ENCODE measurements at regions not wholly inside any gene's neighbourhood (a gene's known extent, or its start where the extent isn't known, plus 50 kb on each side); places are given as distances from the start of the nearest gene placed in this dataset.

GRCh38 chr5:167821151-167821550 is 470.3 kb upstream of the WWC1 start:
- intact Hi-C loops (cut with DNase I): no loop called here
- DNase-seq (ENCODE audit: low spot score): no peak

GRCh38 chr5:167821669-167822068 is 469.8 kb upstream of the WWC1 start:
- DNase-seq (ENCODE audit: low spot score): no peak
- intact Hi-C loops (cut with DNase I): no loop called here

- no peak for DNase-seq (ENCODE audit: low spot score)
- intact Hi-C loops (cut with DNase I): no loop called here
Measured at GRCh38 chr5:167822241-167822640, 469.2 kb upstream of the WWC1 start.

- no peak for DNase-seq (ENCODE audit: low spot score)
- intact Hi-C loops (cut with DNase I): no loop called here
Measured at GRCh38 chr5:167823405-167823804, 468.0 kb upstream of the WWC1 start.

- no peak for DNase-seq (ENCODE audit: low spot score)
- intact Hi-C loops (cut with DNase I): no loop called here
Measured at GRCh38 chr5:167827766-167828165, 463.7 kb upstream of the WWC1 start.

GRCh38 chr5:167831754-167832504 is 459.5 kb upstream of the WWC1 start:
- intact Hi-C loops (cut with DNase I): no loop called here
- no peak for DNase-seq (ENCODE audit: low spot score)

GRCh38 chr5:167832609-167833008 is 458.8 kb upstream of the WWC1 start:
- intact Hi-C loops (cut with DNase I): no loop called here
- DNase-seq (ENCODE audit: low spot score): no peak

GRCh38 chr5:167833456-167833855 is 458.0 kb upstream of the WWC1 start:
- DNase-seq (ENCODE audit: low spot score): no peak
- intact Hi-C loops (cut with DNase I): no loop called here

GRCh38 chr5:167835146-167835545 is 456.3 kb upstream of the WWC1 start:
- DNase-seq (ENCODE audit: low spot score): no peak
- intact Hi-C loops (cut with DNase I): no loop called here

GRCh38 chr5:167837127-167837526 is 454.3 kb upstream of the WWC1 start:
- no peak for DNase-seq (ENCODE audit: low spot score)
- intact Hi-C loops (cut with DNase I): no loop called here

GRCh38 chr5:167839065-167839464 is 452.4 kb upstream of the WWC1 start:
- intact Hi-C loops (cut with DNase I): no loop called here

GRCh38 chr5:167840527-167841130 is 450.8 kb upstream of the WWC1 start:
- intact Hi-C loops (cut with DNase I): no loop called here
- DNase-seq (ENCODE audit: low spot score): no peak

More at GRCh38 chr5:167839065-167839464, 452.4 kb upstream of the WWC1 start:
- DNase-seq (ENCODE audit: low spot score): no peak

GRCh38 chr5:167843881-167844572 is 447.4 kb upstream of the WWC1 start:
- intact Hi-C loops (cut with DNase I): no loop called here
- no peak for DNase-seq (ENCODE audit: low spot score)

GRCh38 chr5:167845952-167846351 is 445.5 kb upstream of the WWC1 start:
- intact Hi-C loops (cut with DNase I): no loop called here
- DNase-seq (ENCODE audit: low spot score): no peak

GRCh38 chr5:167849874-167850273 is 441.6 kb upstream of the WWC1 start:
- no peak for DNase-seq (ENCODE audit: low spot score)
- intact Hi-C loops (cut with DNase I): no loop called here

GRCh38 chr5:167850911-167851310 is 440.5 kb upstream of the WWC1 start:
- intact Hi-C loops (cut with DNase I): no loop called here
- DNase-seq (ENCODE audit: low spot score): no peak

- intact Hi-C loops (cut with DNase I): no loop called here
- no peak for DNase-seq (ENCODE audit: low spot score)
Measured at GRCh38 chr5:167851416-167851815, 440.0 kb upstream of the WWC1 start.

- no peak for DNase-seq (ENCODE audit: low spot score)
- intact Hi-C loops (cut with DNase I): no loop called here
Measured at GRCh38 chr5:167852515-167852914, 438.9 kb upstream of the WWC1 start.

GRCh38 chr5:167853421-167853820 is 438.0 kb upstream of the WWC1 start:
- no peak for DNase-seq (ENCODE audit: low spot score)
- intact Hi-C loops (cut with DNase I): no loop called here

- no peak for DNase-seq (ENCODE audit: low spot score)
- intact Hi-C loops (cut with DNase I): no loop called here
Measured at GRCh38 chr5:167855818-167856217, 435.6 kb upstream of the WWC1 start.

GRCh38 chr5:167857321-167857720 is 434.1 kb upstream of the WWC1 start:
- DNase-seq (ENCODE audit: low spot score): no peak
- intact Hi-C loops (cut with DNase I): no loop called here

Measured in cardiac septum (tissue), 1 donor.